ENCODE measurements at regions not wholly inside any gene's neighbourhood (a gene's known extent, or its start where the extent isn't known, plus 50 kb on each side); places are given as distances from the start of the nearest gene placed in this dataset.
"Not testable (repeated sequence)": the region's sequence is repeated elsewhere in the genome, so short reads cannot be mapped to it uniquely, and the experiment has no call there.

DNA sequence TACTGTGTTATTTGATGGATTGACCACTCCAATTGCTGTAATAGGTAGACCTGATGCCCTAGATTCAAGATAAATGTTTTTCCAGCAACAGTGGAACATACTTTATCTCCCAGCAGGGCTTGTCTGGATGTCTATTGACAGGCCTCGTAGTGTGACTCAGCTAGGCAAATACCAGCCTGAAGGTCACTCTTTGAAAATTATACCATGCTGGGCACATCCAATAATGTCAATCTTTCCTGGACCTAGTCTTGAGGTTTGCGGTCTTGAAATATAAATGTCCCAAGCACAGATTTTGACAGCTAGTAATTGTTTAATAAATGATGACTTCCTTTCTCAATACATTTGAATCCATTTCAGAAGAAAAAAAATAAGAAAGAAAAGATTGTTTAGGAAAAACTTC lies 1138.0 kb upstream of the TMPRSS15 start:
- DNase-seq, result no peak

DNA sequence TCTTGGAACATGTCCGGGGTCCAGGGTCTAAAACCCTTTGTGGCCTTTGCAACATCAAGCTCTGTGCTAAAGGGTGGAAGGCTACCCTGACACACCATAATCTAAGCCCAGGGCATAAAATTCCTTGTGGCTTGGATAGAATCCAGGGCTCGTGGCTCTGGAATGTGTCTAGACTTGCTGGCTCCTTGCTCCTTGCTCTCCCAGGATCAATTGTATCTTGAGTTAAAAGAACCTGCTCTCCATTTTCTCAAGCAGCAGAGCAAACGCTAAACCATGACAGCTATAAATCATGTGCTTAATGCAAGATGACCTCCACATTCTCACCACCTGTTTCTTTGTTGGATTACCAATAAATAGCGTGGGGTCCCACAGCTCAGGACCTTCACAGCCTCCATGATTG lies 1140.9 kb upstream of the TMPRSS15 start:
- DNase-seq, result not testable (repeated sequence)

DNA sequence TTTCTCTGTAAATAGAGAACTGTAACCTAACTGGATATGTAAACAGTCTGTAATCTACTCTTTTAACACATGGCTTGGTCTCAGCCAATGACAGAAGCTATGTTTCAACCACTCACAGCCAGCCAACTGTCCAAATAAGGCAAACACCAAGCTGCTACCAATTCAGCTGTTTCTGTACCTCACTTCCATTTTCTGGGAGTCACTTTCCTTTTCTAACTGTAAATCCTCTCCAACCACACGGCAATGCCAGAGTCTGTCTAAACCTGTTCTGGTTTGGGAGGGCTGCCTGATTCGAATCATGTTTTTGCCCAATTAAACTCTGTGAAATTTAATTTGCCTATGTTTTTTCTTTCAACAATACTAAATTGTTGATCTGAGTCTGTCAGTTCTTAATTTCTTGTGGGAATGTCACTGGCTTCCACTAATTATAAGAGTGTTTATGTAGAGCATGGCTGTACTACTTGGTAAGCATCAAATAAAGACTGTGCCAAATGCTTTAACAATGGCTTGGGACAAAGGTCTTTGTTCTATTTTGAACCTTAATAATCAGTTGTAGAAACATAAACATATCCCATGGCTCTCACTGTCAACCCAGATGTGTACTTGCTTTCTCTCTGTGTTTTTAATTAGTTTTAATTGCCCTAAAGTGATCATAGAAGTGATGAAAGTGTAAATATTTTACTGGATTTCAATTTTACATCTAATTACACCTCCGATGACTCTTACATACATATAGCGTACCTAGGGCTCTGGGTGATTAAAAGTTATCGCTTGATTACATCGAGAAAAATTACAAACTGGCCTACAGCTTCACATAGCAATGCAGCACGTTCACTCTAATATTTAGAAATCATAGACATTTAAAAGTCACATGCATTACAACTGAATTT lies 1144.6 kb upstream of the TMPRSS15 start:
- no peak for DNase-seq

DNA sequence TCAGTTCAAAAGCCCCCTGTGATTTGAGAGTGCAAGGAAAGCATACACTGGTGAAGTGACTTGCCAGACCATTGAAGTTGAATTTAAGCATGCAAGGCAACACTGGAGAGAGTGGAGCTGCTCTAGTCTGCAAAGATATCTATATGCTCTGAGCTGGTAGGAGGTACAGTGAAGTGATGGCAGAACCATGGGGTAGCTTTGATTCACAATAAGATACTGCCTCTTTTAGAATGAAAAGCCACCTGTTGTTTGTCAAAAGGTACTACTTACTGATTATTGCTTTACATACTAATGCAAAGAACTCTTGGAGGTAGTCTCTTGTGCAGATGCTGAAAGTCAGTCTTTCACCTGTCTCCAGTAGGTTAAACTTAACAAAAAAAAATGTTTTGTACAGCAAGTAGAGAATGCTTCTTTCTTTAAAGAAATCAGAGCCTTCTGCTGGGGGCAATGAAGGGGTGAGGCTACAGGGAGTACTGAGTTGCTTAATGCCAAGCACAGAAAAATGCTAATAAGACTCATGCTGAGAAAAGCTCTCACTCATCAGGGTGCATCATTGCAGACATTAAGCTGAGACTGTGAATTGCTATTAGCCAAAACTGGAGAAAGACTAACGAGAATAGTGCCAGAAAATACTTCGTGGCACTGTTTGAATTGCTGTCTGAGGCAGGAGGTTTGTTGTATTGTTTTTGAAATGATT lies 1150.5 kb upstream of the TMPRSS15 start:
- DNase-seq, result peak; percentile 35

DNA sequence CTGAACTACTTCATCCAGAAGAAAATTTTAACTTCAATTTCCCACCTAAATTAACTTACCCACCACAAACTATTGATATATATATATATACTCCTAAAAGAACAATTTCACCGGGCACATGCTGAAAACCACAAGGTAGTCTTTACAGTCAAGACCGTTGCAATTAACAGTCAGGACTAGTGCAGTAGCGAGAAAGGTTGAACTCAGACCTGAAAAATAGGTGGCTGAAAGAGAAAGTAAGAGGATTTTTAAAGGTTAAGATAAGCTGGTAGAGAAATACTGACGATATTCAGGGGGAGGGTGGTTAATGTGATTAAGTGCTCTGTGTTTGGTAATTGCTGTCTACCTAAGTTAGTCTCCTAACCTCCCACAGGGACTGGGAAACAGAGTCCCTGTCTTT lies 1153.5 kb upstream of the TMPRSS15 start:
- DNase-seq, result no peak

DNA sequence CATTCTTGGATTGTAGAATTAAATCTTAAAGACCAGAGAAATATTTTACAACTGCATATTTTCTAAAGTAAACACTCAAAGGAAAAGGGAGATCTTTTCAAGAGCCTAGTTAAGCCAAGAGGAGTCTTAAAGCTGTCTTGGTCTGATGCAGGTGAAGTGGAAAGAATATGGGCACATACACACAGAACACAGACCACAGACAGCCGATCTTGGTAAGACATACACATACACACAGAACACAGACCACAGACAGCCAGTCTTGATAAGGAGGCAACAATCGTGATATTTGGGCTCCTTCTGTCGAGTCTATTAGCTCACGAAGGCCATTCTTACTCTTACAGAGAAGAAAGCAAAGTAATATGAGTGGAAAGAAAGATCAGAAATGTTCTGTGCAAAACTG lies 1153.9 kb upstream of the TMPRSS15 start:
- no peak for DNase-seq

DNA sequence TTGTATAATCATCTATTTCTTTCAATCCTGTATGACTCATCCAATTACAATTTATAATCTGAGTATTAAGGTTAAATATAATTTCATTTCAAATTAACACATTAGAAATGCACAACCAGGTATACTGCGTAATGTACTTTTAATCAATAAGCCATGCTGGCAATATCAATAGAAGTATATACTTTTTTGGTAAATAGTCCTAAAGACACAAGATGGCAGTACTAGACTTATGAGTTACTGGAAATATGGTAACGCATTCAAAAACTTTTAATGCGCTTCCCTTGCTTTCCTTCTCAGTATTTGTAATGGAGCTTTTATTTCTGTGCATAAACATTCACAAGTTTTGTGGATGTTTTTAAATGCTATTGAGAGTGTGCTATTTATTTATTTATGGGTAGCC lies 1162.0 kb upstream of the TMPRSS15 start:
- no peak for DNase-seq

DNA sequence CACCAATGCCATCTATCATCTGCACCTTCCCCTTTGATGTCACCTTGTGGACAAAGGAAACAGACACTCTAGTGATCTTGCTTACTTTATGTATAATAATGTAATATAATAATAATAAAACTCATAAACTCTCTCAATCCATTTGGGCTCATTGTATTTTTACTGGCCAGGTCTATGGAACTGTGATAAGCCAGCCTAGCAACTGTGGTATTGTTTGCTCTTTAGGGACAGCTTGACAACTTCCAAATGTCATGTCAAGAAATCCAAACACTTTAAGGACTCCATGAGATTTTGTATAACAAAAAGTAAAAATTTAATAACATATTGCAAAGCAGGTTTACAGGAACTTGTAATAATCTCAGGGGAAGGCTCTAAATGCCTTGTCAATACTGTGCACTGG lies 1163.4 kb upstream of the TMPRSS15 start:
- no peak for DNase-seq

DNA sequence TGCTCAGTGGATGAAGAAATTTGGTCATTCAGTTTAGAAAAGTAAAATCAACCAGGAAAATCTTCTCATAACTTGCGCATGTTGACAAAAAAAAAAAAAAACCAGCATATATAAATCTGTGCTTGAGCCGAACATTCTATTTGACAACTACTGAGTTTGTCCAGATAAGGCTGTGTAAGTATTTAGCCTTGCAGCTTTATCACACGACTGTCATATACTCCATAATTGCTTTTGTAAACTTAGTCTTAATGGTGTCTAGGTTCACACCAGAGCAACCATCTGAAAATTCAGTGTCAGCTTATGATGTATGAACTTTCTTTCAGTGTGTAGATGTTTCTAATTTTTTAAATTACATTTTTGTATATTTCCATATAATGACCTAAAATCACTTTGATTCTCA lies 1173.8 kb upstream of the TMPRSS15 start:
- no peak for DNase-seq

DNA sequence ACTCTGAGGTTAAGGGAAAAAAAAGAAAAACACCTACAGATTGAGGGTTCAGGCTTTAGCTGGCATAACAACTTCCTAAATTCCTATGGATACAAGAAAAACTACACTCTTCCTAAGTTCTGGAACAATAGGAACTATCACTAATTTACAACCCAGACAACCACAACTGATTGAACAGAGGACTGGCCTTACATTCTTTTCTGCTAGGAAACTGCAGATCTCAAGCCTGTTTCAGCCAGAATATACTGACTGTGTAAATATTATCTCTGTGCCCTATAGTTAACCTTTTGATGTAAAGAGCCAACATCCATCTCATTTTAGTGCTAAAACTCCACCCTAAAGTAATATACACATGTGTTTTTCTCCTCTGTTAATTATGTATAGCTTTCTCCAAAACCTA lies 1186.5 kb upstream of the TMPRSS15 start:
- DNase-seq, result no peak

DNA sequence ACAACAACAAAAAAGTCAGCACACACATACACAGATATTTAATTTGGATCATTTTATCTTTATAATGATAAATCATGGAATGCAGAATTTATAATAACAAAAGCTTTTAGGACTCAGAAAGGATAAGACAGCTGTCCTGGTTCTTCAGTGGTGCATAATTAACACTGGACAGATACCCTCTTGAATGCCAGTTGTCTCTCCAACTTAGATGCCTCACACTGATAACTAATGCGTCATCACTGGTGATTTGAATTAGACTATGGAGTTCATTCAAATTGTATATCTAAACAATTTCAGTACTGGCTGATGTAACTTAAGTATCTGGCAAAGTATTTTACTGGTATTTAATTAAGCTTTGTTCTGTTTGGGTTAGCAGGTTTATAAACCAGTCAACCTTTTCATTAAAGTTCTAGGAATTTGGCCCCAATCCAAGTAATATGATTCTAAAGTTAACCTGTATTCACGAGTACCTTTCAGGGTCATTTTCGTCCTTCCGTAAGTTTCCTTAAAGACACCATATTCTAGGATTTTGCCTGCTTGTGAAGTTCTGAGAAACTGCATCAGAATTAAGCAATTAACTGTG lies 1199.5 kb upstream of the TMPRSS15 start:
- DNase-seq, result no peak

DNA sequence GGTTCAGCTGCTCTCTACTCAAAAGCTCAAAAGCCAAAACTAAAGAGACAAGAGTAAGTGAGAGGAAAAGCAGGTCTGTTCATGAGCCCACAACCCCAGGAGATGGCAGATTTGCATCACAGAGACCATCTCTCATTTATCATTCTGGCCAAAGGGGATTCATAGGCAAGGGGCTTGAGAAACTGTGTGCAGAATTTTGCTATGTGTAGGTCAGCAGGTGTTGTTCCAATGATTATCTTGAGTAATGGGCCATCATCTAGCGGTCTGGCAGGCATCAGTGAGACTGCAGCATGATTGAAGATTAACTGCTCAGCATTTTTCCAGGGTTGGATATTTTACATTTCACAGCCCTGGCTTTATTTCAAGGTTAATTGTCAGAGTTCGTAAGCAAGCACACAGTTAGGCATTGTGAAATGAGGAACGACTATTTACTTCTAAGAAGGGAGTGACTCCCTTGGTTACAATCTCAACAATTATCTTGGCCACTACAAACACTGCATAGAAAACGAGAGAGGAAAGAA lies 1204.6 kb upstream of the TMPRSS15 start:
- DNase-seq, result peak; percentile 12

DNA sequence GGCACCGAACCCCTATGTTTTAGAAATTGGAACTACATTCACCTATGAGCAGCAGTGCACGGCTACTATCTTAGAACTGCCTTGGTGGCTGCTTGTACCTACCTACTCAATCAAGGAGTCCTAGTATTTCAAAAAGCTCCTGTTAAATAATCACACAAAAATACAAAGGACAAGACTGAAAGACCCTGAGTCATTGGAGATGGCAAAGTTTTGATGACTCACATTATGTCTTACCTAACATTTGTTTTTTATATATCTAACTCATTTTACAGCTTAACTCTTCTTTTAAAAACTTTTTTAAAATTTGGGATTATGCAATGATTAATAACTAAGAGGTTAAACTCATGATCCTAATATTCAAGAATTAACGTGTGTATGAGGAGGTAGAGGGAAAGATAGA lies 1206.0 kb upstream of the TMPRSS15 start:
- DNase-seq, result no peak

DNA sequence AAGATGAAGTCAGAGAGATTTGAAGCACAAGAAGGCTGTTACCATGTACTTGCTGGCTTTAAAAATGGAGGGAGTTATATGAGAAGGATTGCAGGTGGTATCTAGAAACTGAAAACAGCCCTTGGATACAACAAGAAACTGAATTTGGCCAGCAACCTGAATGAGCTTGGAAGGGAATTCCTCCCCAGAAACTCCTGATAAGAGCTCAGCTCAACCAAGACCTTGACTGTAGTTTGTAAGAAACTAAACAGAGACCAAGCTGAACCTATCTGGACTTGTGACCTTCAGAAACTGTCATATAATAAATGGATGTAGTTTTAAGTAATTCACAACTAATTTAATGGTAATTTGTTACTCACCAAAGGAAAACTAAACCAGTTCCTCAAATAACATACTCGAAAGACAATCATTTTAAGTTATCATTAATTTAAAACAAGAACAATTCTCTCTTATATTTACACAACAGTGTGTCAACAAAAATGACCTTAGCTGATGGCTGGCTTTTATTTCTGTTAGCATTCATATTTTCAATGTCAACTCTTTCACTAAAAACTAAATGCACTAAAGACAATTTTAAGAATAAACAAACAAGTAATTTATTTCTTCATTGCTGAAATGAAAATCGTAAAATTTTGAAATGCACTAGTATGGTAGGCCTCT lies 1218.4 kb upstream of the TMPRSS15 start:
- DNase-seq, result no peak

DNA sequence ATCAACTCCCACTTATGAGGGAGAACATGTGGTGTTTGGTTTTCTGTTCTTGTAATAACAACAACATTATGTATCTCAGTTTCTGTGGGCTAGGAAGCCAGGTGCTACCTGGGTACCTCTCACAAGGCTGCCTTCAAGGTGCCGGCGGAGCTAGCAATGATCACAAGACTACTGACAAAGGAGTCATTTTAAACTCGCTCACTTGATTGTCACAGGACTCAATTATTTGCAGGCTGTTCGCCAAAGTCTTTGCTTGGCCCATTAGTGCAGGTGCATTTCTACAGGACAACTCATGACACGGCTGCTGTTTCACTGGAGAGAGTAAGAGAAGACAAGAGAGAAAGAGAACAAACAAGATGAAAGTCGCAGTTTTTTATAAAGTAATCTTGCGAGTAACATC lies 1237.4 kb upstream of the TMPRSS15 start:
- no peak for DNase-seq

DNA sequence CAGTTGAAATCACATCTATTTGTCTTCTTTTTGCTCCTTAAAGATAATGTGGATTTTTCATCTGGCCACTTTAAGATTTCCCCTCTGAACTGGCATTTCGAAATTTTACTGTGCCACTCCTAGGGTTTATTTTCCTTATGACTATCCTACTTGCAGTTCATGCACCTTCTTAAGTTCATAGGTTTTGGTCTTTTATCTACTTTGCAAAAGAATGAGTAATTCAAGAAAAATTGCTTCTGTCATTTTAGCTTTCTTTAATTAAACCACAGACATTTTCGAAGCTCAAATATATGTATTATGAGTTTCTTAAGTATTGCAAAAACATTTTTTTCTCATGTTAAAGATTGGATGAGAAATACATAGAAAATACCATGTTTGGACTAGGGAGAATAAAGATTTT lies 1244.8 kb upstream of the TMPRSS15 start:
- DNase-seq, result no peak

DNA sequence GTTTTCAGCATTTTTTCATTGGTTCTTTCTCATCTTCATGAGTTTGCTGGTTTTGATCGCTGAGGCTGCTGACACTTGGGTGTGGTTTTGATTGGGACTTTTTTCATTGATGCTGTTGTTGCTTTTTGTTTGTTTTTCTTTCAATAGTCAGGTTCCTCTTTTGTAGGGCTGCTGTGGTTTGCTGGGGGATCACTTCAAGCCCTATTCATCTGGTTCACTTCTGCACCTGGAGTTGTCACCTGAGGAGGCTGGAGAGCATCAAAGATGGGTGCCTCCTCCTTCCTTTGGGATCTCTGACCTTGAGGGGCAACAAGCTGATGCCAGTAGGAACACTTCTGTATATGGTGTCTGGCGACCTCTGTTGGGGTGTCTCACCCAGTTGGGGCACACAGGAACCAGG lies 1279.9 kb upstream of the TMPRSS15 start:
- no peak for DNase-seq

DNA sequence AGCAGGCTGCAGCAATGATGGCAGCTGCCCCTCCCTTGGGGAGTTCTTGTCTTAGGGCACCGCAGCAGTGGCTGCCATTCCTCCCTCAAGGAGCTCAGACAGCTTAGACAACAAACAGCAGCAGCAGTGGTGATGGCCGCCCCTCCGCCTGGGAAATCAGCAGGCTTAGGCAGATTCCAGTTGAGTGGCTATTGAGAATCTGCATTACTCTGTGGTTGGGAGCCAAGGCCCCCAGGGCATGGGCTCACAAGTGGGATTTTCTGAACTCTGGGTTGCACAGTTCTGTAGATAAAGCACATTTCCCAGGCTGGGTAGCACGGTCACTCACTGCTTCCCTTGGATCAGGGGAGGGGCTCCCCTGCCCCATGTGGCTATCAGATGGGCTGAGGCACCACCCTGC lies 1280.7 kb upstream of the TMPRSS15 start:
- no peak for DNase-seq

DNA sequence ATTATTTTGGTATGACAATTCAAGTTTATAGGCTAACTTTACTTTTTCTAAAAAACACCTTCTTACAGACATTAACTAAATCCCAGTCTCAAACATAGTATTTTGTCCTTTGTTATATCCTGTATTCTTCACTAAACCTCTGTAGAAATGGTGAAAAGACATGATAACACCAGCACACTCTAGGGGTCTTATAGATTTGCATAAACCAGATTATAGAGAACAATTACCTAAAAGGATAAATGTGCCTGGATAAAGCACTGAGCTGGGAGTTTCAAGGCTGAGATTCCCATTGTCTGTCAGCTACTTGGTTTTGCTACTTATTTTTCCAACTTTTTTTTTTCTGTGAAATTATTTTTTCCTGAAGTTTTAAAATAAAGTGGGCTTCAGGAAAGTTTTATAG lies 1288.6 kb upstream of the TMPRSS15 start:
- no peak for DNase-seq

DNA sequence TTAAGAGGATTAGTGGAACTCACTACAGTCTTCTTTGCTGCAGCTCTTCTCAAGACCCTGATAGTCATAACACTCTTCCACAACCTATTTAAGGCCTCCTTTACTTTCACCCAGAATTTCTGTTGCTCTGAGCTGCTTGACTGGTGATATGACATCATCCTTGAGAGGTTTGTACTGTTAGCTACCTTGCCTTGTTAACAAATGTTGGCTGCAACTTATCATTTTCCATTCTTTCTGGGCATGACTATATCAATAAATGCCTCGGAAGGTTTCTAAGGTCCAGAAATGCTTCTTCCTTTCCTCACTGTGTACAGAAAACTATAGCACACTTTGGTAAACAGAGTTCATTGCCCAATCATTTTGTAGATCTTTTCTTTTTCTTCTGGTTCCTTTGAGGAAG lies 1292.2 kb upstream of the TMPRSS15 start:
- DNase-seq, result no peak

DNA sequence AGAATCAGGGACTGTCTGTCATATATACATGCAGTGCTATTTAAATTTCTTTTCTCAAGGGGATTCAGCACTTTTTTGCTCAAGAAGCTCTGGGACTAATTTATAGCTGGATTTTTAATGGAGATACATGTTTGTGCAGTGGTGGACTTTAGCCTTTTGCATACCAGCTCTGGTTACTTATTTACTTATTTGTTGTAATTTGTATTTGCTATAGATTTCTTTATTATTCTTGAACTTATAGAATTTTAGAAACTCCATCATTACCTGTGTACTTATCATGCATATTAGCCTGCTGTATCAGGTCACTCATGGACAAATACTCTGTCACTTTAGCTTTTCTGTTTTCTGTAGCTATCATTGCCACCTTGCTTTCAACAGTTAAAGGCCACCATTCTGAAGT lies 1296.9 kb upstream of the TMPRSS15 start:
- DNase-seq, result no peak

DNA sequence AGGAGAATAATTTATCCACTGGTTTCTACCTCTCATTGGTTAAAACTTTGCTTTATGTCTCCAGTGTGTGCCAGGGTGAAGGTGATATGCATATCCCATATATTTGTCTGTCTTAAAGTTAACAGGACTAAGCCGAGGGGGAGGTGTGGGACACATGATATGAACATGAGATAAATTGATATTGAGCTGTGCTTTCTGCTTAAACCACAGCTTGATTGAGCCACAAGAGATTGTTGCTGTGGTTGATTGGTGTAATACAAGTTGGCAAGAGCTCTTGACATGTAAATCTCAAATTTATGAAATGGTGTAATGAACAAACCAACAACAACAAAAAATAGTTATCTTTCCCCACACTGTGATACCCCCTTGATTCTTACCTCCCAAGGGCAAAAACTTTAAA lies 1295.5 kb upstream of the NCAM2 start:
- DNase-seq, result no peak

DNA sequence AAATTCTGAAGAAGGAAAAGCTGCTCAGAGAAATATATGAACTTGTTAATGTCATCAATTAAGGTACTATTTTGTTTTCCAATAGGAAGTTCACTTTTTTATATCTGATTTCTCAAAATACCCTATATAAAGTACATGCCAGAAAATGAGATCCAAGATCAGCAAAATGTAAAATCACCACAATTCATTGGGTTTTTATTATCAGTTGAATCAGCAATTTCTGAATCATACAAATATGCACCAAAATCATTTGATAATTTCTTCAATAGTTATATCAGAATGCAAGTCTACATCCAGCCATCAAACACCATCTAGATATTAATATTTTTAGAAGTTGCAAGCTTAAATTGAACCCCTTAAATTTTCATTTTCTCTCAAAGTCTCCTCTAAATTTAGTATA lies 1293.4 kb upstream of the NCAM2 start:
- no peak for DNase-seq

Data from NCI-H1092 treated with DMSO at 0.1 percent for 48 hours (cell line).